HCT116 (cell line): ENCODE measurements at regions not wholly inside any gene's neighbourhood (a gene's known extent, or its start where the extent isn't known, plus 50 kb on each side); places are given as distances from the start of the nearest gene placed in this dataset.

Experiments
- ATAC-seq: fragments of 200-7000 bp; cut with Tn5 transposase; 2 replicates; pipeline ENCODE4 v1.9.1; 2020; ENCODE audit warnings: mild to moderate bottlenecking, moderate library complexity
- BruUV-seq: library from RNA; stranded (reverse); fragments of 400-500 nt; replicated peaks from 2 replicates; lab custom pipeline; 2021; lab: Mats Ljungman, UMichigan
- CTCF ChIA-PET: fragments of 300-600 bp; sonication (Branson Sonifier 250); formaldehyde crosslinking; loops from one replicate; lab custom pipeline; 2021; ENCODE audit warnings: antibody characterized with exemption; lab: Charles Lee
- POLR2A ChIA-PET: fragments of 300-600, 350-600 bp; sonication (Branson Sonifier 250); formaldehyde crosslinking; loops from one replicate; lab custom pipeline; 2021; ENCODE audit warnings: antibody characterized with exemption; lab: Charles Lee
- RAD21 ChIA-PET, 2 experiments: fragments of 300-600 bp; sonication (Branson Sonifier 250); formaldehyde crosslinking; loops; one replicate each; lab custom pipeline; 2023; ENCODE audit warnings: low total read pairs in 2 of 2; ENCODE audit not compliant: uncharacterized antibody in 2 of 2, unreplicated experiment in 2 of 2, low non-redundant PET in 1 of 2; lab: Charles Lee
- DNase-seq: peaks from one replicate; pipeline ENCODE4 v3.0.0-alpha.2; 2010; ENCODE audit warnings: low read depth, low spot score
- H2AFZ ChIP-seq: fragments of 200-600 bp; shearing (Covaris generic), sonication (generic); 2 replicates; pipeline ENCODE4 v1.6.1; 2017; ENCODE audit warnings: low read depth, mixed run types, mixed read lengths, antibody characterized with exemption, low read length; ENCODE audit not compliant: poor library complexity, severe bottlenecking
- H3K27ac ChIP-seq: 2 replicates; pipeline ENCODE4 v1.5.1; 2012; ENCODE audit warnings: low read depth, low read length
- H3K27me3 ChIP-seq: fragments of 200-600 bp; sonication (generic); 2 replicates; pipeline ENCODE4 v1.6.1; 2016; ENCODE audit warnings: mixed run types, low read length, mixed read lengths; ENCODE audit not compliant: insufficient read depth
- H3K36me3 ChIP-seq, 2 experiments: fragments of 200-500 bp in 1 of 2; fragments of 200-600 bp in 1 of 2; sonication (Bioruptor generic) in 1 of 2; sonication (generic) in 1 of 2; 2 replicates each; pipeline versions ENCODE4 v1.5.1 to v1.6.1; 2014 to 2016; ENCODE audit warnings: low read length in 2 of 2, inconsistent platforms in 1 of 2, mixed read lengths in 1 of 2, mixed run types in 1 of 2; ENCODE audit not compliant: insufficient read depth in 2 of 2, control insufficient read depth in 1 of 2
- H3K4me1 ChIP-seq, 2 experiments: fragments of 200-600 bp in 1 of 2; sonication (generic) in 1 of 2; 2 replicates each; pipeline versions ENCODE4 v1.5.1 to v1.6.1; 2012 to 2017; ENCODE audit warnings: low read length in 2 of 2, inconsistent platforms in 1 of 2, mild to moderate bottlenecking in 1 of 2, mixed read lengths in 1 of 2, mixed run types in 1 of 2, moderate library complexity in 1 of 2; ENCODE audit not compliant: insufficient read depth in 2 of 2, control insufficient read depth in 1 of 2
- H3K4me2 ChIP-seq: fragments of 200-600 bp; sonication (generic); 2 replicates; pipeline ENCODE4 v1.6.1; 2017; ENCODE audit warnings: mixed run types, low read length, mixed read lengths
- H3K4me3 ChIP-seq, 2 experiments: fragments of 200-600 bp in 1 of 2; sonication (generic) in 1 of 2; replicated peaks in 1 of 2; 2 replicates each; pipeline ENCODE4 v1.5.1; 2011 to 2016; ENCODE audit warnings: low read length in 2 of 2, control low read depth in 1 of 2, low read depth in 1 of 2, mild to moderate bottlenecking in 1 of 2, mixed read lengths in 1 of 2, mixed run types in 1 of 2
- H3K79me2 ChIP-seq: fragments of 200-600 bp; sonication (generic); 2 replicates; pipeline ENCODE4 v1.6.1; 2017; ENCODE audit warnings: mild to moderate bottlenecking, mixed run types, low read length, moderate library complexity, mixed read lengths; ENCODE audit not compliant: insufficient read depth
- H3K9ac ChIP-seq: fragments of 200-600 bp; sonication (generic); 2 replicates; pipeline ENCODE4 v1.6.1; 2016; ENCODE audit warnings: low read length, mixed read lengths
- H3K9me2 ChIP-seq: fragments of 200-600 bp; sonication (generic), shearing (Covaris generic); 2 replicates; pipeline ENCODE4 v1.6.1; 2017; ENCODE audit warnings: mixed run types, mild to moderate bottlenecking, moderate library complexity; ENCODE audit not compliant: insufficient read depth
- H3K9me3 ChIP-seq, 2 experiments: fragments of 200-500 bp in 1 of 2; fragments of 200-600 bp in 1 of 2; sonication (Bioruptor generic) in 1 of 2; sonication (generic) in 1 of 2; 2 replicates each; pipeline ENCODE4 v1.6.1; 2014 to 2017; ENCODE audit warnings: low read length in 2 of 2, mixed read lengths in 2 of 2, inconsistent platforms in 1 of 2, low read depth in 1 of 2, mild to moderate bottlenecking in 1 of 2, mixed run types in 1 of 2, moderate library complexity in 1 of 2; ENCODE audit not compliant: control insufficient read depth in 1 of 2, insufficient read depth in 1 of 2
- H4K20me1 ChIP-seq: fragments of 200-600 bp; sonication (generic), shearing (Covaris generic); 2 replicates; pipeline ENCODE4 v1.6.1; 2017; ENCODE audit warnings: mixed run types, mild to moderate bottlenecking, moderate library complexity; ENCODE audit not compliant: insufficient read depth
- CBX3 ChIP-seq: IDR thresholded peaks from 2 replicates; pipeline ENCODE4 v1.6.1; 2012; ENCODE audit warnings: low read depth
- CEBPB ChIP-seq: IDR thresholded peaks from 2 replicates; pipeline ENCODE4 v1.6.1; 2012; ENCODE audit warnings: low read depth
- EGR1 ChIP-seq: IDR thresholded peaks from 2 replicates; pipeline ENCODE4 v1.6.1; 2012; ENCODE audit warnings: low read depth
- EZH2phosphoT487 ChIP-seq: fragments of 200-600 bp; IDR thresholded peaks from 2 replicates; pipeline ENCODE4 v1.6.1; 2018; ENCODE audit warnings: antibody characterized with exemption, borderline replicate concordance
- MAX ChIP-seq: IDR thresholded peaks from 2 replicates; pipeline ENCODE4 v1.6.1; 2012
- POLR2A ChIP-seq: IDR thresholded peaks from 2 replicates; pipeline ENCODE4 v1.7.0; 2011; ENCODE audit warnings: borderline replicate concordance; ENCODE audit not compliant: insufficient read depth, insufficient read length; ENCODE audit errors: extremely low read depth
- RAD21 ChIP-seq: IDR thresholded peaks from 2 replicates; pipeline ENCODE4 v1.6.1; 2012; ENCODE audit warnings: low read depth, mild to moderate bottlenecking
- REST ChIP-seq: IDR thresholded peaks from 2 replicates; pipeline ENCODE4 v1.6.1; 2012; ENCODE audit warnings: low read depth
- SIN3A ChIP-seq: IDR thresholded peaks from 2 replicates; pipeline ENCODE4 v1.6.1; 2012; ENCODE audit warnings: low read depth
- TCF7L2 ChIP-seq: IDR thresholded peaks from 2 replicates; pipeline ENCODE4 v1.7.0; 2011; ENCODE audit warnings: borderline replicate concordance, inconsistent platforms; ENCODE audit not compliant: insufficient read depth, insufficient read length; ENCODE audit errors: extremely low read depth
- YY1 ChIP-seq: IDR thresholded peaks from 2 replicates; pipeline ENCODE4 v1.6.1; 2011; ENCODE audit warnings: low read length, low read depth, moderate library complexity, mild to moderate bottlenecking; ENCODE audit not compliant: insufficient replicate concordance; ENCODE audit errors: extremely low read depth
- ZFX ChIP-seq: fragments of 450-650 bp; IDR thresholded peaks from 2 replicates; pipeline ENCODE4 v1.6.1; 2017
- ZNF274 ChIP-seq: fragments of 200-500 bp; sonication (Bioruptor generic); IDR thresholded peaks from 2 replicates; pipeline ENCODE4 v1.6.1; 2014; ENCODE audit warnings: mild to moderate bottlenecking, low read depth, low read length, inconsistent platforms
- intact Hi-C: fragments of 100-400 bp; cut with micrococcal nuclease; formaldehyde crosslinking; loops from 2 replicates; pipeline ENCODE4 v1.10.0; 2022
- TF ChIP-seq, protein P1 (sequence below): IDR thresholded peaks from 2 replicates; pipeline ENCODE4 v1.6.1; 2011; ENCODE audit warnings: mild to moderate bottlenecking, low read length, moderate library complexity; ENCODE audit not compliant: insufficient replicate concordance; ENCODE audit errors: extremely low read depth

GRCh38 chr2:59594671-59595222 is 958.7 kb downstream of the BCL11A start:
- Histone ChIP-seq H3K27me3 (no peaks in the 10 kb centered on the region), H3K79me2 (no peaks in the 10 kb centered on the region), H3K27ac (no peak overlapping the region), H3K4me2 (no peak overlapping the region), H3K9me3 (peaks cover 0 to 4% of the 10 kb centered on the region in 2 experiments; a peak in 1 of 4 replicates), H3K4me1 (no peaks in the 10 kb centered on the region), H4K20me1 (no peaks in the 10 kb centered on the region), H3K9me2 (no peaks in the 10 kb centered on the region), H2AFZ (no peak overlapping the region), H3K4me3 (no peak overlapping the region), H3K36me3 (no peaks in the 10 kb centered on the region), H3K9ac (no peak overlapping the region)
- no peak for TF ChIP-seq YY1
- no peak for TF ChIP-seq TCF7L2
- TF ChIP-seq CEBPB = no peak
- no peak for TF ChIP-seq EGR1
- no peak for TF ChIP-seq ZFX
- no peak for TF ChIP-seq EZH2phosphoT487
- no peak for TF ChIP-seq ZNF274
- TF ChIP-seq REST = no peak
- TF ChIP-seq MAX = no peak
- TF ChIP-seq SIN3A = no peak
- TF ChIP-seq POLR2A = no peak
- TF ChIP-seq RAD21 = no peak
- TF ChIP-seq, protein P1, sequence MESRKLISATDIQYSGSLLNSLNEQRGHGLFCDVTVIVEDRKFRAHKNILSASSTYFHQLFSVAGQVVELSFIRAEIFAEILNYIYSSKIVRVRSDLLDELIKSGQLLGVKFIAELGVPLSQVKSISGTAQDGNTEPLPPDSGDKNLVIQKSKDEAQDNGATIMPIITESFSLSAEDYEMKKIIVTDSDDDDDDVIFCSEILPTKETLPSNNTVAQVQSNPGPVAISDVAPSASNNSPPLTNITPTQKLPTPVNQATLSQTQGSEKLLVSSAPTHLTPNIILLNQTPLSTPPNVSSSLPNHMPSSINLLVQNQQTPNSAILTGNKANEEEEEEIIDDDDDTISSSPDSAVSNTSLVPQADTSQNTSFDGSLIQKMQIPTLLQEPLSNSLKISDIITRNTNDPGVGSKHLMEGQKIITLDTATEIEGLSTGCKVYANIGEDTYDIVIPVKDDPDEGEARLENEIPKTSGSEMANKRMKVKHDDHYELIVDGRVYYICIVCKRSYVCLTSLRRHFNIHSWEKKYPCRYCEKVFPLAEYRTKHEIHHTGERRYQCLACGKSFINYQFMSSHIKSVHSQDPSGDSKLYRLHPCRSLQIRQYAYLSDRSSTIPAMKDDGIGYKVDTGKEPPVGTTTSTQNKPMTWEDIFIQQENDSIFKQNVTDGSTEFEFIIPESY = no peak
- no peak for TF ChIP-seq CBX3
- ChIA-PET RAD21 (no interaction called here), CTCF (no interaction called here), POLR2A (no interaction called here)
- no peak for DNase-seq
- ATAC-seq = no peak
- BruUV-seq = no TSS peak
- intact Hi-C loops = no loop called here
